Limb (tissue), 2 donors: ENCODE measurements at regions not wholly inside any gene's neighbourhood (a gene's known extent, or its start where the extent isn't known, plus 50 kb on each side); places are given as distances from the start of the nearest gene placed in this dataset.

Source experiments
- DNase-seq, 2 donors: peaks; one replicate each; pipeline ENCODE4 v3.0.0-alpha.2; 2016; ENCODE audit errors: extremely low spot score in 2 of 2

DNA sequence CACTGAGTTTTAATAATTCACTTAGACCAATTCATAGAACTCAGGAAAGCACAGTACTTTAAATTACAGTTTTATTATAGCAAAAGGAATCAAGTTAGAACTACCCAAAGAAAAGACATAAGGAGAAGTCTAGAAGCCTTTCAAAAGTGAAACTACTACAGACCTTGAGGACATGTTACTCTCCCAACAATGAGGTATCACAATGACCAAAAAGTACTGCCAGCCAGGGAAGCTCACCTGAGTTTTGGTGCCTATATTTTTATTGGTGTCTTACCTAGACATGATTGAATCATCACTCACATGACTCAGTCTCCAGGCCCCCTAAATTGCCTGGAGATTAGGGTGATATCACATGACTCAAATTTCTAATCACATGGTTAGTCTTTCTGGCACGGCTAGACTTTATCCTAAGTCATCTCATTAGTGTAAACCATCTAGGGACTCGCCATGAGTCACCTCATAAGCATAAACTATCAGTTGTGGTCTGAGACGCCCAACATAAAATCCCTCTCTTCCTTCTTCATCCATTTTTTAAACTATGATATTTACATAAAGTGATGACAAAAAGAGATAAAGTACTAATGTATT lies 372.3 kb downstream of the TMA16 start:
- DNase-seq = no peak

DNA sequence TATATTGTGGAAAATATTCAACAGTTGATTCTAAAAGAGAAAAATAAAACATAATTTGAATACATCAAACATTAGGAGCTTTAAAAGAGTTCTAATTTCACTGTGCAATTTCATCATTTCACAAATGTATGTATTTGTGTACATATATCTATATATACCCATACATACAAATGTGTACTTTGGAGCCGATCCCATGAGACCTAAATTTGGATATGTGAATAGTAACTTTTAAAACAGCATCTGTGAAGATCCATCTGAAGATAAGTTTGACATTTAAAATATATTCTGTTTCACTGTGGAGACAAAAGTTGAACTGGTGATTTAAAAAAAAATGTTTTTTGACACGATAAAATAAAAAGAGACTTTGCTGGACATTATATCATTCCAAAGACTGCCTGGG lies 374.0 kb downstream of the TMA16 start:
- no peak for DNase-seq

DNA sequence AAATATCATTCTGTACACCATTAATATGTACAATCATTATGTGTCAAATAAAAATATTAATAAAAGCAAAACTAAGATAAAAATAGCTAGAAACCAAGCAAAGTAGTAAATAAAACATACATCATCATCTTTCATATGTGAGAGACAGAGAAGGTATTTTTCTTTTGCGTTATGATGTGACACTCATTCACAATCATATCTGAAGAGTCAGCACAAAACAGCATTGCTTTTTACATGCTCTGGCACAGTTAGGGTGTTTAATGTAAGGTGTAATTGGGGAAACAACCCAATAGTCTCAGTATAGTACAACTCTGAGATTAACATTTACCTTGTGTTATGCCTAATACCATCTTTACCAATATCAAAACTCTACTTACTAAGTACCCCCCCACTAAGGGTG lies 376.6 kb downstream of the TMA16 start:
- DNase-seq = no peak

DNA sequence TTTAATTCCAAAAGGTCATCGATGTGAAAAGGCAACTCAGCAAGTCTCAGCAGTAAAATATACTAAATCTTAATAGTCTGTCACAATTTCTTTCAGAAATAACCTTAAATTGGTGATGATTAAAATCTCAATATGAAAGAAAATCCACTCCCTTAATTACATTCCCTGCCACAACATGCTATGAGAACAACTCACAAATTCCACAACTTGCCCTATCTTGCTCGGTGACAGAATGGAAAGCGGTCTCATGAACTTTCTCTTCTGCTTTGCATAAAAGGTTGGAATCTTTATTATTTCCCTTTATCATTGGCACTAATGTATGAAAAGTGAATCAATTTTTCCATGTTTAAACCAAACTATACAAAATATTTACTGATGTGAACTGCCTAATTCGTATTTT lies 380.8 kb downstream of the TMA16 start:
- no peak for DNase-seq

DNA sequence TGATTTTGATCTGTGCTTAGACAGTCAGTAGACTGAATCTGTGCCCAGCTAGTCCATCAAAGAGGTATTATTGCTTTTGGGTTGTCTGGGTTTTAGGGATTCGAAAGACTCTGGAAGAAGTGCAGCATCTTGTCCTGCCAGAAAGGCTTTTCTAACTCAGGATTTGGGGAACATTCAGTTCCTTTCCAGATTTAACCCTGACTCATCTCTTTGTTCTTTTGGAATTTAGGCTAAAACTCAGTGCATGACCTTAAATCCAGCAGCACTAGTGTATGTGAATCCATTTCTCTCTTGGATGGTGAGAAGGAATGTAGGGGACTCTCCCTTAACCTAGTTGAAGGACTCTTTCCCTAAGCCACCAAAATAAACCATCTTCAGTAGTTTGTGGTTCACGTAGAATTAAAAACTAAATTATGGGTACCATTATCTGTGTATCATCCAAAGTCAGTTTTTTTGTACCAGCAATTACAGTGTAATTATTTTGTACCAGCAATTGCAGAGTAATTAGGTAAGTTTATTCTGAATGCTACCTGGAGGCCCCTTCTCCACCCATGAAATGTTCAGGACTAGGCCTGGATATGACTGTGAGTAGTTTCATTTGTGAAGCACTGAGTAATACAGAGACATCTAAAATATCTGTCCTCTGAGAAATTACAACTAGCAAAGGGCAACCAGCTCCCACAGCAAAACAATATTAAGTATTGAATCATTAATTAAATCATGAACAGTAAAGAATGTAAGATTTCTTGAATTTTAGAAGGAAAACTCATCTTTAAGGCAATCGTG lies 384.0 kb downstream of the TMA16 start:
- DNase-seq = no peak

DNA sequence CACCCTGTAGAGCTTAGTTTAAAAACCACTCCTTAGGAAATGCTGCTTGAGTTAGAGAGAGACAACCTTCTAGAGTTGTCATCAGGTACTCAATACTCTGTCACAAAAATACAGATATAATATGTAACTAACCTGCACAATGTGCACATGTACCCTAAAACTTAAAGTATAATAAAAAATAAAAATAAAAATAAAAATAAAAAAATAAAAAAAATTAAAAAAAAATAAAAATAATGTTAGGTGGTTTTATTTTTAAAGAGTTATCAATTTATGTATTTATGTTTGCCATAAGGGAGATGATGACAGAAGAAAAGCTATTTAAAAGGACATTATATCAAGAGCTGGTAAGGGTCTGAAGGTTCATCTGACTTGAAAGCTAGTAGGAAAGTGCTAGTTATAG lies 397.9 kb downstream of the TMA16 start:
- DNase-seq = no peak

DNA sequence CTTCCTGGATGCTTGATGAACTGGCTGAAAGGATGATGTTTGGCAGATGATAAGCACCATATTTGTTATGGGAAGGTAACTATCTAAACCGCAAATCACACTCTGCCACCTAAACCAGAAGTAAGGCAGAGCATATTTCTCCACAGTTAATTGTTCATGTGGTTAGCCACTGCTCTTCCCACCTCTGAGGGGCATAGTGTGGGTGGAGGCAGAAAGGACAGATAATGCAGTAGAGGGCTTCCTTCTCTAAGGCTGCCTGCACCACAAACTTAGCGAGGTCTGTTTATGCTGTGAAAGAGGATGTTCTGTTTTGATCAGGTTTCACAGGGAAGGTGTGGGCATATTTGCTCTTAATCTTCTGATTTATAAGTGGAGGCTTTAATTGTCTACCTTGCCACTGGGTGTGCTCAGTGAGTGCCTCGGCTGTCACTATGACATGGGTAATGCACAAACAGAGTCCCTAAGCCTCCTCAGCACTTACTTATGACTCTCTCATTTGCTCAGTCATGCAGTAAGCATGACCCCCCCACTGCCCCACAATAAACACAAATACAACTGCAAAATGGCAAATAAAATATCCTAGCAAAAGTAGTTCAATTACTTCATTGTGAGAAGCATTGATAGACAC lies 401.0 kb downstream of the TMA16 start:
- no peak for DNase-seq

DNA sequence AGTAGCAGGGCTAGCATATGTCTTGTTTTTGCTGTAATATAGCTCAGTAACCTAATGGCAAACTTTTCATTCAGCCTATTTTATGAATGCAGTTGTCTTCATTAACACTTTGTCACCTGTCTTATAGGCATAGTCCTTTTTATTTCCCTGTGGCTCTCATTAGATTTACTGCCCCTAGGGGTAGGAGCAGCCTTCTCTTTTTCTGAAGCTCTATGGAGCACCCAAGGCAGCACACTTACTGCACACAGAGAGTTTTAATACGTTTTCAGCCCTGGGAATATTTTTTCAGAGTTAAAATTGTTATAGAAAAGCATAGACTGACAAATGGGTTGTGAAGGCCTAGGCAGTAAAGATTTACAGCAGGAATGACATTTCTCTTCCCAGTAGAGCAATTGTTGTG lies 406.8 kb downstream of the TMA16 start:
- no peak for DNase-seq

DNA sequence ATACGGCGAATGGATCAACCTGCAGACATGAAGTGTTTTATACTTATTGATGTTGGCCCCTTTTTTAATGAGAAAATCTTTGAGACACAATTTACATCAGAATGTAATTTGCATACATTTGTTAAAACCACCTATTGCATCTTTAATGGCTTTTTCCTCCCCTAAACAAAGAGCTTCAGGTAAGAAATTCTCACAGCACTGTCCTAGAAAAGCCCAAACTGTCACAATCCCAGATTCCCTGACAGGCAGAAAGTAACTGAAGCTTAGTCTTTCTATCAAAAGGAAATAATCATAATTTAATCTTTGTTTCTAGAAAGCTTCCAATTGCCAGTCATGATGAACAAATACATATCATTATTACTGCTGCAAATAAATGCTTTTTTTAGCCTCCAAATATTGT lies 407.9 kb downstream of the TMA16 start:
- no peak for DNase-seq

DNA sequence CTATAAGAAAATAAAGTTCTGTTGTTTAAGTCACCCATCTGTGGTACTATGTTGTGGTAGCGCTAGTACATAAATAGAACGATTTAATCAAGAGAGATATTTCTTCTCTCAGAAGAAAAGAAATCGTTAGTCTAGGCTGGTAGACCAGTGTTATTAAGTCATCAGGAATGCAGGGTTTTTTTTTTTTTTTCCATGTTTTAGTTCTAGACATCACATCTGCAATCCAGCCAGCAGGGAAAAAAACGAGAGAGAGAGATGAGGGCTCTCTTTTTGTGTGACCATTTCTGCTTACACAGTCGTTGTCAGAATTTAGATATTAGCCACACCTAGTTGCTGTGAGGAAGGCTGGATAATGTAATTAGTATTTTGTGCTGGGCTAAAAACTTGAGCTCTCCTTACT lies 417.4 kb downstream of the TMA16 start:
- no peak for DNase-seq

DNA sequence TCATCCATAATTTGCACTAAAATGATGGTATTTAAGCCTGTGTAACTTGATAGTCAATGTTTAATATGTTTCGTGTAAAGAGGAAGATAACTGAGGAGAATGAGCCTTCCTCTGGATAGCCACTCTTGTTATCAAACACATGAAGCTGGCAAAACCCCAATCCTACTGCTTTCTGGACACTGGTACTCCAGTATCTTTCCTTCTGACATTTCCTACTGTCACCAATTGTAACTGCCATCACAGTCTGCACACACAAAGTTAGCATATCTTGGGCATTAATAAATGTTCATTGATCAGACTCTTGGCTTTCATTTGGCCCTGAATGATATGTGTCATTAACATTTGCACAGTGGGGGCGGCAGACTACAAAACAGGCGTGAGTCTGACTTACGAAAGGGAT lies 419.1 kb downstream of the TMA16 start:
- DNase-seq = no peak

DNA sequence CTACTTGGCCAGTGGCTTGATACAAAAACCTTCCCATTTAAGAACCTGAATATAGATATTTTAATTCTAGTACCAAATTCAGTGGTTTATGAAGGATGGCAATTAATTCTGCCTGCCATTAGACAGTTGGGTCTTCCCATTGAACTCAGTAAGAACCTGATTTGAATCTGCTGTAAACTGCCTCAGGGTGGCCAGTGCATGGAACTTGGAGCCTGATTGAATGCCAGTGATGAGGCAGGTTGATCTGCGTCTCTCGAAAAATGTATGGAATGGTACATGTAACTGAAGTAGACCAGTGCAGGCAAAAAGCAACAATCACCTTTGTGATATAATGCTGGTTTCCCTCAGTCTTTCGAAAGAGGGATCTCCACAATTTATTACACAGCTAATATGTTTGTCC lies 421.4 kb downstream of the TMA16 start:
- no peak for DNase-seq

DNA sequence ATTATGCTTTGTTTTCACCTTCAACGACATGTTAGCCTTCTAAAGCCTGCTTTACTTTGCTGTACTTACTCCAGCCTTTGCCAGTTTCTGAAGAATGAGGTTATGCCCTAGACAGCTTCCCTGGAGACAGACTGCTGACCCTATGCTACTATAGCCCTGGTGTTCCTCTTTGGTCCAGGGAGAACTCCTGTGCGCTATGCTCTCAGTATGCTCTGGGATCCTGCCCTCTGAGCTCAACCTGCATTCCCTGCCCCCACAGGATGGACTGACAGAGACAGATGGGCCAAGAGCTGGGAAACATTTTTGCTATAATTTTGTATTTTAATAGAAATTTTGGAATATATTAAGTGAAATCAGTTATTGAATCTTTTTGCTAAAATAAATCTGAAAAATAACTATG lies 425.9 kb downstream of the TMA16 start:
- no peak for DNase-seq

DNA sequence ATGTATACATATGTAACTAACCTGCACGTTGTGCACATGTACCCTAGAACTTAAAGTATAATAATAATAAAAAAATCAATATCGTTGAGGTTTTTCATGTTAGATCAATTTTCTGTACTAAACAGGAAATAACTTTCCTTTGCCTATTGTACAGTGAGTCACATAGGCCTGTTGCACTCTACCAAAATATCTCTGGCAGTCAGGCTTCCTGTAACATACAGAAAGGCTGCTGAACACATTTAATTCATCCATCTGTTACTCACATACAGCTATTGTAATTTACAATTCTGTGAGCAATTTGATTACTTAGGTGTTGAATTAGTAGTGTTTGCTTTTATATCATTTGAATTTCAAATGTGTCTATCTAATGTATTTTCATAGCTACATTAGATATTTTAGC lies 427.8 kb downstream of the TMA16 start:
- DNase-seq = no peak

DNA sequence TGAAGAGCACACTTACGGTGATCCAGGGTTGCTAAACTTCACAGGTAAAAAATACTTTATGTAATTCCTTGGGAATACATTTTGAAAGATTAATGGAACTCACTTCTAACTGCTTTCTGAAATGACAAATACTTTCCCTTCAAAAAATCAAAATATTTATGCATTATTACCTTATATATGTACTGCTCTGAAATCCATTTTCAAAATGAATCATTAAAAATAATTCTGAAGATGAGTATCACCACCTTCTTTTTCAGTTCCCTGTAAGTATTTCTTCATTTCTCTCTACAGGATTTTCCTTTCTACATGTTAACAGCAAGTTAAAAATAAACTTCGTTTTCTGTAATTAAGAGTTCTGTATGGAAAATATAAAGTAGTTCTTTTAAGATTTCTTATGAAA lies 428.6 kb downstream of the TMA16 start:
- no peak for DNase-seq

DNA sequence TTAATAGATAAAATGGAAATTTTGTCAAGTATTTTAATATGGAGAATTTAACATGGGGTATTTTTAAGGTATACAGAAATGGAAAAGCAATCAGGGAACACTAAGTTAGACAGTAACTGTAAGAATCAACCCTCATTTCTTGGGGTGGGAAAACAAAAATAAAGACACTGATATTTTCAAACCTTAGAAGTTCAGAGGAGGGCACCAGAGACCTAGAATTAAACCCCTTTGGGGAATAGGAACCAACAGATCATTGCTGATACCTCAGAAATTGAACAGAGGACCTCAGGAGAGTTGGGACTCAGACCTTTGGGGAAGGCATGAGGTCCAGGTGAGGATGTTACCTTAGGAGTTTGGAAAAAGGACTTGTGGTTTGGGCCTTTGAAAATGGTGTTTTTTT lies 435.6 kb downstream of the TMA16 start:
- DNase-seq = no peak

DNA sequence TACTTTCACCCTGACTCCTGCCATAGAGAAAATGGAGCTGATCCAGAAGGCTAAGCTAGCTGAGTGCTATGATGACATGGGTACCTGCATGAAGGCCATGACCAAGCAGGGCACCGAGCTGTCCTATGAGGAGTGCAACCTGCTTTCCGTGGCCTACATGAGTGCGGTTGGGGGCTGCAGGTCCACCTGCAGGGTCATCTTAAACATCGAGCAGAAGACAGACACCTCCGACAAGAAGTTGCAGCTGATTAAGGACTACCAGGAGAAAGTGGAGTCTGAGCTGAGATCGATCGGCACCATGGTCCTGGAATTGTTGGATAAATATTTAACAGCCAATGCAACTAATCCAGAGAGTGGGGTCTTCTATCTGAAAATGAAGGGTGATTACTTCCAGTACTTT lies 438.0 kb downstream of the TMA16 start:
- no peak for DNase-seq

DNA sequence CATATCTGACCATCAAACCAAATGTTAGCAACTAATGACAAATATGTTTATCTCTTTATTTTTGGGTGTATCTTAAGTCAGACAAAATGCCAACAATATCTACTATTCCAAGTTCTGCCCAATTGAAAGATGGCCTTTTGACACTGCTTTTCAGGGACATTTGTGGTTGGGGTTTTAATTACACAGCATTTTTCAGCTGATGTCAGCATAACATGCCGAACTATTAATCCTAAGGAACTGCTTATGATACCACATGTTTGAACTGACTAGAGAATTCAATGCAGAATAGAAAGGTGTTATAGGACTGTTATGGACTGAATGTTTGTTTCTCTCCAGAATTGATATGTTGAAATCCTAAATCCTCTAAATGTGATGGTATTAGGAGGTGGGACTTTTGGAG lies 445.1 kb downstream of the TMA16 start:
- no peak for DNase-seq

DNA sequence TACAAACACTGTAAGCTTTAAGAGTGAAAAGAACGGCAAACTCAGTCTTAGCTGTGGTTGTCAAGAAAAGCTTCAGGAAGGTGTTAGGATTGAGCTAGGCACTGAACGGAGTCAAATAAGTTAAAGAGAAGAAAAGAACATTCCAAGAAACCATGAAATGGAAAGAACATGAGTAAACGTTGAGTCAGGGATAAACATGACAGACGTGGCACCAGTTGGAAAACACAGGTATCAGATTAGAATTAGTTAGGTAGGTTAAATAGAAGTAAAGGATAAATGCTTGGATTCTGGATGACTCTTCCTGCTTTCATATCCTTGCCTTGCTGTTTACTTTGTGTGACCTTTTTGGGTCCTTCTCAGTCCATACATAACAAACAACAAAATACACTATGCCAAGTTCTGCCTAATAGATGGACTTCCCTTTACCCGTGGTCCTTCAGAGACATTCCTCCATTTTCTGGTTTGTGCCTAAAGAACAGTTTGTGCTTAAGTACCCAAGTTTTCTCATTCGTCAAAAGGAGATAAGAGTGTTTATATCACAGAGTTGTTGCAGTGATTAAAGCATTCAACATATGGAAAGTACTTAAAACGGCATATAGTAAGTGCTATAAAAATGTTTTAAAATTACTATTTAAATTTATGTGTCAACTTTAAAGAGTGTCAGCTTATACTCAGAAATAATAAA lies 446.9 kb downstream of the TMA16 start:
- DNase-seq = no peak

DNA sequence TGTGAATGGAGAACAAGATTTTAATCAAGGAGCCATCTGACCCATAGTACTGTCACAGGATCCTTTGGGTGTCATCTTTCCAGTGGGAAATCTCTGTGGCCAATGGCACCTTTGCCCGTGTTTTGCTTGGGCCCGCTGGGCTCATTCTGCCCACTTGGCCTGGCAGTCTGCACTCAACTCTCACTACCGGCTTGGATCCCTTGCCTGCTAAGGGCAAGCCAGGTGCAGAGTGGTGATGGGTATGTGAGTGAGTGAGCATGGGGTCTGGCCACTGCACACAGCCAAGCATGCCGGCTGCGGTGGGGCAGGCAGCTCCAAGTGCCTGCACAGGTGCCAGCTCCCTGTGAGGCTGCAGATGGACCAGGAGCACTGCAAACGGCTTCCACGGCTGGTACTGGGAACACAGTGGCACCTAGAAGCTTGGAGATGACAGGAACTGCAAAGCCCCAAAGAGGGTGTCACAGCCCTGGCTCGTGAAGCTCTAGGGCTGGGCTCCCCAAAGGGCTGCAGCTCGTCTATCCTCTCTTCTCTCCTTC lies 454.5 kb downstream of the TMA16 start:
- no peak for DNase-seq

DNA sequence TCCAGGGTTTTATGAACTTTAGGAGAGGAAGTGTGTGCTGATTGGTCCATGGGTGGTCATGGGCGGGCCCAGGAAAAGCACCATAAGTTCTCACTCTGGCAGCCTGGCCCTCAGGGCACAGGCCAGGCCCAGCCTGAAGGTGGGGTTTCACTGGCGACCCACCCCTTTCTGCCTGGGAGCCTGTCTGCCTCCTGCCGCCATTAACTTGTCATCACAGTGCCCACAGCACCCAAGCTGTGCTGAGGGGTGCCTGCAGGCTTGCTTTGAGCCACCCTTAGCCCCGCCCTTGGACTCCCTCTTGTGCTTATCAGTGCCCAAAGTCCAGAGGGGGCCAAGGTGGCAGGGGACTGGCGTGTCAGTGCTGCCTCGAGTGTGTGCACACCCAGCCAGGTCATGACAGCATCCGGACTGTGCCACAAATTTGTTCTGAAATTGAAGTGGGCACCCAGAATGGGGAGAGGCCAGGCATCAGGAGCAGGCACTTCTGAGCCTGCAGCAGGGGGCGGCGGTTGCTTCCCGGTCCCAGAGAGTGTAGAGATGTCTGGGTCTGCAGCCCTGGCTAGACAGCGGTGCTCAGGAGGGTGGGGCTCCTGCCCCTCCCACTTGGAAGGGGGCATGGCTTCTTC lies 455.6 kb downstream of the TMA16 start:
- no peak for DNase-seq

DNA sequence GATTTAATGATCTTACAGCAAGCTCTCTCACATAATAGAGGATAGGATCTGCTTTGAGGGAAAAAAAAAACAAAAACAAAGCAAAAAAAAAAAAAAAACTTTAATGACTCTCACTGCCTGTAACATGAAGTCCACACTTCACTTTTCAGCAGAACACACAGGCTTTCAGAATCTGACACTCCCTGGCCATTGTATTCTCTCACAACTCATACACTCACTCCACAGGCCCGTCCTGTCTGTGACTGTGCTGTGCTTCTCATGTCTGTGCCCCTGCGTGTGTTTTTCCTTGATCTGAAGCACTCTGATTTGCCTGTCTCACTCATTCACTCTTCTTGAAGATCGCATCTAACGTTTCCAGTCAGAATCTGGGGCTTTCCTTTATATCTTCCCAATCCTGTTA lies 460.8 kb downstream of the TMA16 start:
- DNase-seq = no peak
